Central memory CD4-positive, alpha-beta T cell (primary cell): ENCODE measurements at regions not wholly inside any gene's neighbourhood (a gene's known extent, or its start where the extent isn't known, plus 50 kb on each side); places are given as distances from the start of the nearest gene placed in this dataset.
"Not testable (repeated sequence)": the region's sequence is repeated elsewhere in the genome, so short reads cannot be mapped to it uniquely, and the experiment has no call there.

ENCODE experiments used
- DNase-seq: peaks from one replicate; pipeline ENCODE4 v3.0.0; 2022

GRCh38 chr10:61818251-61818650 is 83.2 kb upstream of the ARID5B start:
- not testable (repeated sequence) for DNase-seq

GRCh38 chr10:61819208-61819607 is 82.3 kb upstream of the ARID5B start:
- no peak for DNase-seq

- no peak for DNase-seq
Measured at GRCh38 chr10:61821153-61821552, 80.3 kb upstream of the ARID5B start.

- no peak for DNase-seq
Measured at GRCh38 chr10:61821693-61822092, 79.8 kb upstream of the ARID5B start.

GRCh38 chr10:61822096-61822495 is 79.4 kb upstream of the ARID5B start:
- no peak for DNase-seq

- DNase-seq = no peak
Measured at GRCh38 chr10:61822781-61823230, 78.7 kb upstream of the ARID5B start.

GRCh38 chr10:61825001-61825400 is 76.5 kb upstream of the ARID5B start:
- no peak for DNase-seq

- DNase-seq = no peak
Measured at GRCh38 chr10:61825628-61826027, 75.9 kb upstream of the ARID5B start.

- no peak for DNase-seq
Measured at GRCh38 chr10:61828034-61828433, 73.5 kb upstream of the ARID5B start.

- no peak for DNase-seq
Measured at GRCh38 chr10:61828788-61829187, 72.7 kb upstream of the ARID5B start.

- DNase-seq = no peak
Measured at GRCh38 chr10:61830072-61830845, 71.2 kb upstream of the ARID5B start.

- no peak for DNase-seq
Measured at GRCh38 chr10:61830846-61831273, 70.6 kb upstream of the ARID5B start.

- no peak for DNase-seq
Measured at GRCh38 chr10:61832866-61833481, 68.5 kb upstream of the ARID5B start.

GRCh38 chr10:61834519-61834918 is 67.0 kb upstream of the ARID5B start:
- DNase-seq = no peak

- DNase-seq = peak; percentile 4
Measured at GRCh38 chr10:61835069-61835945, 66.2 kb upstream of the ARID5B start.

GRCh38 chr10:61835946-61836887 is 65.3 kb upstream of the ARID5B start:
- no peak for DNase-seq

GRCh38 chr10:61836888-61837754 is 64.4 kb upstream of the ARID5B start:
- DNase-seq = no peak

- DNase-seq = no peak
Measured at GRCh38 chr10:61837755-61838171, 63.7 kb upstream of the ARID5B start.

- no peak for DNase-seq
Measured at GRCh38 chr10:61839916-61840315, 61.6 kb upstream of the ARID5B start.

- DNase-seq = no peak
Measured at GRCh38 chr10:61840403-61840802, 61.1 kb upstream of the ARID5B start.

- no peak for DNase-seq
Measured at GRCh38 chr10:61841338-61841875, 60.1 kb upstream of the ARID5B start.
